HG02938 (cell line): ENCODE measurements at regions not wholly inside any gene's neighbourhood (a gene's known extent, or its start where the extent isn't known, plus 50 kb on each side); places are given as distances from the start of the nearest gene placed in this dataset.
"Not testable (repeated sequence)": the region's sequence is repeated elsewhere in the genome, so short reads cannot be mapped to it uniquely, and the experiment has no call there.

Experiments used
- ATAC-seq: cut with Tn5 transposase; IDR thresholded peaks from one replicate; pipeline ENCODE4 v1.9.1; 2021; ENCODE audit warnings: mild to moderate bottlenecking, moderate library complexity; ENCODE audit not compliant: unreplicated experiment

DNA sequence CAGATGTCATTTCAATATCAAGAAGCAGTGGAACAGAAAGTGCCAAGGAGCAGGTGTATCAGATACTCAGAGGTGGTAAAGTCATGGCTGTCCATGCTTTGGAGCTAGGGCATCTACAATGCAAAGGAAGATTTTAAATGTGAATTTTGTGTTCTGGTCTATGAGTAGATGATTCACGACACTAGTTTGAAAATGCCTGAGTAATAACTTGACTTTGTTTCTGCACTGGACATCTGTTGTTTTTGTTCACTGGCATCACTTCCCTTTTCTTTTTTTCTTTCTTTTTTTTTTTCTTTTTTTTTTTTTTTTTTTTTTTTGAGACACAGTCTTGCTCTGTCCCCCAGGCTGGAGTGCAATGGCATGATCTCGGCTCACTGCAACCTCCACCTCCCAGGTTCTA lies 460.7 kb upstream of the PAPPA start:
- not testable (repeated sequence) for ATAC-seq

DNA sequence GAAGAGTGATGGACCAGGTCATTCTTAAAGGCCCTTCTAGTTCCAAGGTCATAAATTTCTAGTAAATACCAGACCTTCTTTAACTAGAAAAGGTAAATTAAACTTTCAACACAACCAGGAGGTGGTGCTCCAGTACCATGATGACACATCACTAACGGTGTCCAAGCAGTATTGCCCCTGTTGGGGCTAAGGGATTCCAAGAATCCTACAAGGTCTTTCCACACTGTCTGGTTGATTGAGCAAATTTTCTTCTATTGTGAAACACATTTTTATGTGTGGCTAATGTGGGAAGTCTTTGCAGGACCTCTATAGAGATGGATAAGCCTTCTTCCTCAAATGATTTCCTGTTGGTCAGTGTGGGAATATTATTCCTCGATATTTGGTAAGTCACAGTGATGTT lies 459.6 kb upstream of the PAPPA start:
- ATAC-seq: no peak

DNA sequence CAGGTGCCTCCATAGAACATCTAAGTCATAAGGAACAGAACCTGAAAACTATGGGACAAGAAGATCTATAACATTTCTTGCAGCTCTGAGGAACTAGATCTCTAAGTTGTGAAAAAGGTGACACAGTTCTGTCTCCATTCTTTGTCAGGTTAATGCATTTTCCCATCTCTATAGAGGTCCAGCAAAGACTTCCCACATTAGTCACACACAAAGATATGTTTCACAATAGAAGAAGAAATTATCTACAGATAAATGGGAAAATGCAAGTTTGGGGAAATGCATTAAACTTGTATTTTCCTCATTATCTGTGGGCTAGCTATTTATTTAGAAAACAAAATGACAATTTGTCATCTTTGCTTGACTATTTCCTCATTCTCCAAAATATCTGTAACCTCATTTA lies 458.6 kb upstream of the PAPPA start:
- ATAC-seq: no peak

DNA sequence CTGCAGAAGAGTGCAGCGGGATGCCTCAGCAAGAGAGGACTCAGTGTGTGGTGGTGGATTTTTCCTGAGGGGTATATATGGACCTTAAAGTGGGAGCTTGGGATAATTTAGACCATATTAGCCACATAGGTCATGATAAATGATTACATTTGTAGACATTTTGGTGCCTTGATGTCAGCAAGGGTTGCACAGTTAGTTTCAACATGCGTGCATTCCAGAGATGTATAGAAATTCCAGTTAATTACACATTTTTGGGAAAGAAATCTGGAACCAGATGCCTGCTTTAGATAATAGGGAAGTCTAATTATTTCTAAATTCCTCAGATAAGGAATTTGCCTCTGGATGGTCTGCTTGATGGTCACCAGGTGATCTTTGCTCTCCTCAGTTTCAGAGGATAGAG lies 440.6 kb upstream of the PAPPA start:
- ATAC-seq: no peak

DNA sequence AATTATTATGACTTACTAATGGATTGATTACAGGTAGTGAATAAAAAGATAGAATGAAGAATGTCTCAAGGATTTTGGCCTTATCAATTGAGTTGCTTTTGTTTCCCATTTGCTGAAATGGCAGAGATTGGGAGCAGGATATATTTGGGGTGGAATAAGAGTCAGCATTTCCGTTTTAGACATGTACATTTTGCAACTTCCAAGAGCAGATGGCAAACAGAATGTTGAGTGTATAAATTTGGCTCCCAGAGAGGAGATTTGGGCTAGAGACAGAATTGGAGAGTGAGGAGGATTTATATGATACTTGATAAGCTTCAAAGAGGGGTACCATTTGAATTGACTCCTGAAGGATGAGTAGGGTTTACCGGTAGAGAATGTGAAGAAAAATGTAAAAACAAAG lies 437.9 kb upstream of the PAPPA start:
- ATAC-seq: no peak

DNA sequence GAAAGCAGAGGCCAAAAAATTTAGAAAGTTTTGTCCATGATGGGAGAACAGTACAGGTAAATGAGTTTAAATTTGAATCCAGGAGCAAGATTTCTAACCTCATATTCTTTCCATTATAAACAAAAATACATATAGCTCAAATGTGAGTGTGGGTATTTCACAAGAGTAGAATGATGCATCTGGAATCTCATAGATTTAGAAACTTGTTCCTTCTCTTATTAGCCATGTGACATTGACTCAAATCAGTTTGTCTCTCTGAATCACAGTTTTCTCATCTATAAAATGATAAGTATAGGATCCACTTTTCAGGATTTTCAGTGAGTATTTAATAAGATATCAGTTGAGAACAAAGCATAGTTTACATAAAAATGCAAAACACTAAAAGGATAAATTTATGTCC lies 436.3 kb upstream of the PAPPA start:
- no peak for ATAC-seq

DNA sequence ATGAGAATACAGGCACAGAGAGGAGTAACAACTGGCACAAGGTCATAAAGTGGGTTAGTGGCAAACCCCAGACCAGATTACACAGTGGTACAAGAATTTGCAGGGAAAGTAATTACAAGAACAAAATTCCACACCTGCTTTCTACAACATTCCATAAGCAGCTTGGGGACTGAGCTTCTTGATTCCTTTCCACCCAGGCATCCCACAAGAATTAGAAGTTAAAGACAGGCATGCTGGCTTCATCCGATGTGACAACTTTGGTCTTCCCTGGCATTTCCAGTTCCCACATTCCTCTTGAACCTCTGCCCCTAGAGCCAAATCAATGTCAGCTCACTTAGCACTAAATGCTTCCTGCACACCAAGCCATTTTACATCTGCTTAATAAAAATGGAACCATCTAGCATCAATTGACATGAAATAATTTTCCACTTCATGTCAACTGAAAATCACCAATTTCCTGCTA lies 435.8 kb upstream of the PAPPA start:
- ATAC-seq: no peak

DNA sequence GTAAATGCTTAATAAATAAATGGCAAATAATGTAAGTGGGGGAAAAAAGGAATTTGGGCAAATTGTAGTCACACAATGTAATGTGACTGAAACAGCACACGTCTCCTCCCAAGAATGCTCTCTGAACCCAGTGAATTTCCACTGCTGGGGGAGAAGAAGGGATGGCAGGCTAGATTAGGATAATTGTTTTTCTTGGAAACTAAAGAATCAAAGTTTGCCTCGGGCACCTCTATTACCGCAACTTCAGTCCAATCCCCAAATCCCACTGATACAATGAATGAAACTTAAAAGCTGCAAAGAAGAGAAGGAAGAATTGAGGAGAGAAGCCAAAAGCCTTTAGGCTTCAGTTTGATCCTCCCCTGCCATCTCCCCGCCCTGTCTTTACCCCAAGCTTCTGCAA lies 423.2 kb upstream of the PAPPA start:
- no peak for ATAC-seq

DNA sequence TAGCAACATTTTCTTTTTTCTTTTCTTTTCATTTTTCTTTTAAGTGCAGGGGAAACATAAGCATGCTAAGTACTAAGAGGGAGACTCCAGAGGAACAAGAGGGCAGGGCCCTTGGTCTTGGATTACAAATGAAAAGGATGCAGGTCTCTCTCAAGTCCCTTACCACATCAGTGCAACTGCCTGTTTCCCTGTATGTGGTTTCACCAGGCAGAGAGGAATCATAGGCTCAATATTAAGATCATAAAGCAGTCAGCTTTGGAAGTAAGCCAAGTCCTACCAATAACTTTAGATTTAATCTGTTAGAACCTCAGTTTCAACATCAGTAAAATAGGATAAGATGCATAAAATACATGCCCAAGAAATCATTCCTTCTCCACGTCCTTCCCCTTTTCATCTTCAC lies 422.7 kb upstream of the PAPPA start:
- no peak for ATAC-seq

DNA sequence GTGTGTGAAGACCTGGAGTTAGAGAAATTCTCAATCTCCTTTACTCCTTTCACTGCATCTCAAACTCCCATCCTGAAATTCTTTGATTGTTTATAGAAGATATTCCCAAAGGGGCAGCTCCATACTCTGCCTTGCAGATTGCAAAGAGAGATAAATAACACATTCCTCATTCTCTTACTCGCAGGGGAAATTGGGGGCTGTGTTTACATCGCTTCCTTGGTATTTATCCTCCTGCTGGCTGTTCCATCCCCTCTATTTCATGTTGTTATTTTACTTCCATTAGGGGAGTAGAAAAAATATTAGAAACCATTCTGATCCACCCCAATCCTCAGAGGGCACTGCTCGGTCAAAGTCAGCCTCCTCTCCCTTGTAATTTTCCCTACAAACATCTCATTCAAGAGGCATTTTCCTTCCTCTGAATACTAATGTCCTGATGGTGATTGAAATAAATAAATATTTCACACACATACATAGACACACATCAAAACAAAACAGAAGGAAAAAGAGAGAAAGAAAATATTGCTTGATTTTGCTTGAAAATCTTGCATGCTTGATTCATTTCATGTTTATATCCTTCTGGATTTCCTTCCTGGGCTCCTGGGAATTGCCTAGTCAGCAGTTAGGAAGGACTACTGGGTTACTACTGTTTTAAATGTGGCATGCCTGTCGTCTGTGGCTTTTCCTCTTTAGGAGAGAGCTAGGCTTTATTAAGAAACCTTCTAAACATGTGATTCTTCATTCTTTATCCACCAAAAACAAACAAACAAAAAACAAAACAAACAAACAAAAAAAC lies 420.1 kb upstream of the PAPPA start:
- ATAC-seq: no peak

DNA sequence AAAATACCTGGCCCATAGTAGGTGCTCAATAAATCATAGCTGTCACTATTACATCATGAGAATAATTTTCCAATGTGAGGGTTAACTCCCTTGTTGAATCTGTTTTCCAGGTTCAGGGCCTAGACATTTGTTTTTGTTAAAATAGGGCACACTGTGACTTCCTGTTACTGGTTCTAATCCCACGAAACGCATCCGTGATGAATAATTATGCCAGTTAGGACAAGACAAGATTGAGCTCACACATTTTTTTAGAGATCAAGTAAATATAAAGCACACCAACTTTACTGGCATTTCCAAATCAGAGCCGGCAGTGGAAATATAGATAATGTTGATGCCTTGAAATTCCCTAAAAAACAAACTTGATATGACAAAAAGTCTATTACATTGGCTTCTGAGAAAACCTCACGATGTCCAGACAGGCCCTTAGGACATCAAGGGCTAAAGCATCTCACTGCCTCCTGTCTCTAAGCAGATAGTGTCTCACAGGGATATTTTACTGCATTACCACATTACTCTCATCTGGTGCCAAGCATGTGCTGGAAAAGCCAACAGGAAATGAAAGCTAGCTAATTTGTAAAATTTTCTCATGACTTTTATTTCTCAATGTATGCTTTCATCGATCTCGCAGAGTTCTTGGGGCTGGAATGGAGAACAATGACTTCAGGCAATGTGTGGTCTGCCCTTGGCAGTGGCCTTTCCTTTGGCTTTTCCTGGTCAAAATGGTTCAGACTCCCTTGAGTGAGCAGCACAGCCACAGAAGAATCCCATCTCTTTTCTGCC lies 414.3 kb upstream of the PAPPA start:
- no peak for ATAC-seq

DNA sequence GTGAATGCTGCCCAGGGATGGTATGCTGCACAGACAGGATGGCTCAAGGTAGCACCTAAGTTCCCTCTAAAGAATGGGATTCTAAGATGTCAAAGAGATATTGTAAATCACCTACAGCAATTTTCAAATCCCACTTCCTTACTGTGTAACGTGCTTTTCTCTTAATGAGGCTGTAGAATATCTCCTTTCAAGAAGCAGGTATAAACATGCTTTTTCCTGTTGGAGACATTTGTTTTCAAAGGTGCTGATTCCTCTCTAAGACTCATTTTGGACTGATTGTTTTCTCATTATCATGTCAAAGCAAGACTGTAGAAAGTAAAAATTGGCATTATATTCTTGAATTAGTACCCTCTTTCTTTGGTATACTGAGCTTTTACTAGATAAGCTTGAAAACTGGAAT lies 412.6 kb upstream of the PAPPA start:
- no peak for ATAC-seq

DNA sequence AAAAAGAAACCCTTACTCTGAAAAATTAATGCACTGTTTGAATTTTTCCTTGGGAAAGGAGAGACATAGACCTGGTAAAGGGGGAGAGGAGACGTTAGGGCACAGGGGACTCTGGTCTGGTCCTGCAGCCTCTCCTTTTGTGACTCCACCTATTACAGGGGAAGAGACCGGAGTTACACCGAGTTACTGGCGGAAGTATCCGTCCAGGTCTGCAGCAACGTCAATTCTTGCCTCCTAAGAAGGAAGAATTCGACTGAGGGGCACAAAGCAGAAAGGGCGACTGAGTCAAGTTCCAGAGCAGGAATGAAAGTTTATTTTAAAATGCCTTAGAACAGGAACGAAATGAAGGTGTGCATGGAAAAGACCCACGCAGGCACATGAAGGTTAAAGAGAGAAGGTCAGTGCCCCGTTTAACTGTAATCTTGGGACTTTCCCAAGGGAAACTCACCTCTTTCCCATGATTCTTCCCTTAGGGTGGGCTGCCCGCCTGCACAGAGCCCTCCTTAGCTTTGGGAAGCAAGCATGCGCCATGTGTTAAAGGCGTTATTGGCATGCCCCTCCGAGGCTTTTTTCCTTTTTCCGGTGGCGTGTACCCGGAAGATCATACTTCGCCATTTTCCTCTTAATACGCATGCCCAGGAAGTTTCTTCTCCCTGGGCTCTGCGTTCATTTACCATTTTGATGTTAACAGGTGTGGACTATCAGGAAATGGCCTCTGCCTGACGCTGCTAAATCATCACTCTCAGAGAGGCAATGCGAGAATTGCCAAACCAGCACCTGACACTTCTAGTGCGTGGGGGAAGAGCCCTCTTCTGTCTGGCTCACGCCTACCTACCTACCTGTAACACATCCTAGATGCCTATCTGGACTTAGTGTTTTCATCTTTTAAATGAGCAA lies 409.6 kb upstream of the PAPPA start:
- no peak for ATAC-seq

DNA sequence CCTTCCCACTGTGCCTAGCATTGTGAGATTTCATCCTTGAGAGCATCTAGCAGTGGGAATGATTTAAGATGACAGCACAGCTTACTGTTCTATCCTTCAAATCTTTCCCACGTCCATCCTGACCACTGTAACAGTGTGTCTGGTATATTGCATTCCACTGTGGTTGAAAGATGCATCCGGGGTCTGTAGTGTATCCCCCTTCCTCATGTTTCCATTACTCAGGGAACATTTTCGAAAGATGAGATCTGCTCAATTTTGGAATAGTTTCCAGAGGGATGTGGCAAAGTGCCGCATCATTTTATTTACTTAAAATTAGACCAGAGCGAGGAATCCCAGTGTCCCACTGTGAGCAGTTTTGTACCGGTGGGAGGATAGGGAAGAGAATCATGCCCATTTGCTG lies 407.1 kb upstream of the PAPPA start:
- no peak for ATAC-seq

DNA sequence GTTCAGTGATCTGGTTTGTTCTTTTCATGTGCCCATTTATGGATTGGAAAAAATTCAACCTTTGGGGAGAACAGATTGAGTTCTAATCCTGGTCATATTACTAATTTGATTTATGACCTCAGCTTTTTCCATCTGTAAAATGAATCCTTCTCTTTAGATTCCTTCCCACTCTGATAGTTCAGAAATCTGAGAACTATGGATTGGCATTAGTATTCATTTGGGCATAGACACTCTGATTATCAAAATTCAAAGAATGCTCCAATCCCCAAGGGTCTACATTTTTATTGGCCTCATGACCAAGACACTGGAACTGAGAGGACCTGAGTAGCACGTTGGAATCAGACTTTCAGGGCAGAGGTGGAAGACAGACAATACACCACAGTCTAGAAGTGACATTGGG lies 405.9 kb upstream of the PAPPA start:
- no peak for ATAC-seq

DNA sequence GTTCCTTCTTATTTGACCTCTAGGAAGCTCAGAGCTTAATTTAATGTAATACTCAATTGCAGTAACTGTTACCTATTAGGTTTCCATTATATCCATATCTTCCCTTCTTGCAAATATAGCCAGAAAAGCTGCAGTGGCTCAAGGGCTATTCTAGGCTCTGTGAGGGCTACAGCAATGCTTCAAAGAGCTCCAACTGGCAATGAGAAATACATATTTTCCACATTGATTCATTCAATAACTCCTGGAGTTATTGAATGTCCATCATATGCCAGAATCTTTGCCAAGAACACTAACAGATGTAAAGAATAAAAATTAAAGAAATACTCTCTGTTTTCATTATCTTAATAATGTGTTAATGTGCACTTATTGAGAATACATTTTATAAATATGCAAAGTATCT lies 396.9 kb upstream of the PAPPA start:
- no peak for ATAC-seq

DNA sequence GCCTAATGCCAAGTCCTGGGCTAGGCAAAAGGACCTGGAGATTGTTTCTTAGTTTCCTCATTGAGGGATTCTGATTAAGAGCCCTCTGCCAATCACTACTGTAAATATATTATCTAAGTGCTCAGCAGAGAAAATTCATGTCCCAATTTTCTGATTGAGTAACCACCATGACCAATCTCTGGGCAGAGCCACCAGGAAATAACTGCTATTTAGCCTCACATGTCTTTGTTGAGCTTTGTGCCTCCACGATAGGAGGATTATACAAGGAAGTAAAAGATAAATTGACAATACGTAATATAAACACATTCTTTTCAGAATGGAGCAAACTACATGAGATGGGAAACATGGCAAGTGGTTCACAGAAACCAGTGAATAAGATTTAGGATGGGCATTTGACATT lies 396.1 kb upstream of the PAPPA start:
- ATAC-seq: no peak

DNA sequence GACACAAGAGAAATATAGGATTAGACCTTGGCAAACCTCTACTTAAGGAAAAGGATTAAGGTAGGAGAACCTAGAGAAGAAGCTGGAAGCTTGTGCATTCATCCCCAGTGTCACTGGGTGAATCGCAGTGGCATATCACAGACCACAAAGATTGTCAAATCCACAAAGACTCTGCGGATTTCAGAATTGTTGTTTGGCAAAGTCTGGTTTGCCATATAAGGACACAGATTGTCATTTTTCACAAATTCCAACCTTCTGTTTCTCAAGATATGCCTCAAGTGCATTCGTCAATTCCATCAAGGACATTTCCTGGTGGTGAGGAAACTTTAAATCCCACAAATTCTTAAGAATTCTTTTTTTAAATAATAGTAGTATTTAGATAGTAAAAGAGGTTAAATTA lies 395.1 kb upstream of the PAPPA start:
- ATAC-seq: no peak

DNA sequence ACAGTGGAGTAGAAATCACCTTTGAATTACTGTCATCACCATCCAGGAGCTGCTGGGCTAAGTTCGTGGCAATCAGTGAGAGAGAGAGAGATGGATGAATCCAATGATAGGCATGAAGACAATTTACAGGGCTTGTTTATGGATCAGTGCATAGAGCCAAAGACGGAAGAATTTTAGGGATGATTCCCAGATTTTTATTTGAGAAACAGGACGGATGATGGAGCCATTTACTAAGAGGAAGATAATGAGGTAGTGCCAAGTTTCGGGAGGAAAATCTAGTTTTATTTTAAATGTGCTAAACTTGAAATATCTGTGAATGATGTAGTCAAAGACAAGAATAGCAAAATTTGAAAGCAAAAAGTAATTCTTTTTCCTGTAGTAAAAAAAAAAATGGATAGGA lies 394.2 kb upstream of the PAPPA start:
- ATAC-seq: no peak

DNA sequence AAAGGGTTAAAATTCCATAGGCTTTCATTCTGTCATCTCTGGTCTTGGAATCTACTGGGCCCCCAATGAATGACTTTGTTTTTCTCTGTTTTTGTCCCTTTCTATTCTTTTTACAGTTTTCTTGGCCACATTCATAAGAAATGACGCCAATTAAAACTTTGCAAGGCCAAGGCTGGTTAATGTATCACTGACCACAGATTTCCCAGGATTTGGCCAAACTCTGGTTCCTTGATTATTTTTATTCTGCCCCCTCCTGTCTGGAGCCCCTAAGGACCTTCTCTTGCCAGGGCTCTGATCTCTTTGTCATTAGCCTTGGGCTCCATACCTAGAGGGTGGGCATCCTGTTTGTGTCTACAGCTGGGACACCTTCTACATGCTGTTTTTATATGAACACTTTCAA lies 388.9 kb upstream of the PAPPA start:
- ATAC-seq: no peak

DNA sequence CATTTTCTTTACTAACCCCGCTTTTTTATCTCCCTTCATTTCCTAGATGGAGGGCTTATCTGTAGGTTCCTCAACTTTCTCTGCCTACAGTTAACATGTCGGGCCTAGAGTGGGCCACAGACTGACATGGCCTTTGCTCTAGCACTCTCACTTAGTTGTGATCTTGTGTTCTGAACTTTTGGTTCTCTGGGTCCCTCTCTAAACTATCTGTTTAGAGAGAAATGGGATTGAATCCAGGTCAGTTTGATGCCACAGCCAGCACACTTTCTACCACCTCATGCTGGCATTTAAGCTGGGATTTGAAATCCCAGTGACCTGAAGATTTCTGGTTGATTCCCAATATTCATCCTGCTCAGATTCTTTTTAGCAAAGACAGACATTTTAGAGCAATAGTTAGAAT lies 388.5 kb upstream of the PAPPA start:
- ATAC-seq: no peak
